A549 (cell line): ENCODE measurements at regions not wholly inside any gene's neighbourhood (a gene's known extent, or its start where the extent isn't known, plus 50 kb on each side); places are given as distances from the start of the nearest gene placed in this dataset.

Experiments
- ATAC-seq, 2 experiments: fragments of 200-7000 bp in 1 of 2; fragments of >200 bp in 1 of 2; cut with Nextera tagmentation in 1 of 2; cut with Tn5 transposase in 1 of 2; 3 replicates each; pipeline versions ENCODE4 v1.8.0 to v1.9.1; 2018 to 2020; ENCODE audit warnings: mild to moderate bottlenecking in 1 of 2, moderate library complexity in 1 of 2
- CTCF ChIA-PET: fragments of 300-600 bp; sonication (Branson Sonifier 250); formaldehyde crosslinking; extraction: SDS; loops from one replicate; lab custom pipeline; 2021; ENCODE audit warnings: antibody characterized with exemption, inconsistent platforms; lab: Yijun Ruan, JAX
- POLR2A ChIA-PET: fragments of 350-600 bp; formaldehyde crosslinking; extraction: SDS; loops from one replicate; lab custom pipeline; 2021; ENCODE audit warnings: antibody characterized with exemption, inconsistent platforms; lab: Yijun Ruan, JAX
- DNase-seq, 2 experiments: peaks; one replicate each; pipeline versions ENCODE4 v3.0.0 to v3.0.0-alpha.2; 2011 to 2016; ENCODE audit warnings: low read depth in 1 of 2, low spot score in 1 of 2
- FAIRE-seq: peaks from 2 replicates; lab custom pipeline; 2011; peaks lifted over from hg19 to GRCh38; lab: Jason Lieb, UNC
- H3K27ac ChIP-seq, 2 experiments: fragments of >200 bp; sonication (Bioruptor Twin); formaldehyde crosslinking; 3 replicates each; pipeline ENCODE4 v1.5.1; 2016 to 2017
- H3K4me1 ChIP-seq: fragments of >200 bp; sonication (Bioruptor Twin); formaldehyde crosslinking; 3 replicates; pipeline ENCODE4 v1.6.1; 2016
- H3K4me2 ChIP-seq: fragments of >200 bp; sonication (Bioruptor Twin); formaldehyde crosslinking; 3 replicates; pipeline ENCODE4 v1.6.1; 2016
- H3K4me3 ChIP-seq: fragments of >200 bp; sonication (Bioruptor Twin); formaldehyde crosslinking; 3 replicates; pipeline ENCODE4 v1.5.1; 2016
- H3K9me3 ChIP-seq: fragments of >200 bp; sonication (Bioruptor Twin); formaldehyde crosslinking; 3 replicates; pipeline ENCODE4 v1.6.1; 2016
- CEBPB ChIP-seq, 2 experiments: fragments of >200 bp in 1 of 2; sonication (Bioruptor Twin) in 1 of 2; formaldehyde crosslinking in 1 of 2; IDR thresholded peaks; 2 replicates each; pipeline ENCODE4 v1.6.1; 2012 to 2016
- CHD4 ChIP-seq: fragments of 200-600 bp; sonication (generic); IDR thresholded peaks from 2 replicates; pipeline ENCODE4 v1.6.1; 2016; ENCODE audit warnings: antibody characterized with exemption, mild to moderate bottlenecking, borderline replicate concordance
- E2F6 ChIP-seq: IDR thresholded peaks from 2 replicates; pipeline ENCODE4 v1.6.1; 2012; ENCODE audit warnings: low read depth, borderline replicate concordance
- ESRRA ChIP-seq: fragments of 150-350 bp; IDR thresholded peaks from 2 replicates; pipeline ENCODE4 v1.6.1; 2014; ENCODE audit warnings: mild to moderate bottlenecking, low read length, borderline replicate concordance
- FOXS1 ChIP-seq: fragments of 250-450 bp; sonication (Bioruptor Pico); IDR thresholded peaks from 2 replicates; pipeline ENCODE4 v1.5.0; 2020; ENCODE audit warnings: mild to moderate bottlenecking, moderate library complexity
- GATA3 ChIP-seq: IDR thresholded peaks from 2 replicates; pipeline ENCODE4 v1.6.1; 2012; ENCODE audit warnings: borderline replicate concordance
- HOXB13 ChIP-seq: fragments of 250-450 bp; sonication (Bioruptor Pico); IDR thresholded peaks from 2 replicates; pipeline ENCODE4 v1.5.0; 2020; ENCODE audit warnings: low read depth, mild to moderate bottlenecking, moderate library complexity
- KDM1A ChIP-seq: fragments of 200-600 bp; sonication (generic); IDR thresholded peaks from 2 replicates; pipeline ENCODE4 v1.6.1; 2016; ENCODE audit warnings: low read depth, mild to moderate bottlenecking
- MYC ChIP-seq: IDR thresholded peaks from 2 replicates; pipeline ENCODE4 v1.6.1; 2012; ENCODE audit warnings: mild to moderate bottlenecking, inconsistent platforms, low read length, improper control_type of control experiment, borderline replicate concordance
- NPAS2 ChIP-seq: fragments of 250-450 bp; sonication (Bioruptor Pico); IDR thresholded peaks from 2 replicates; pipeline ENCODE4 v1.8.0; 2022; ENCODE audit warnings: mild to moderate bottlenecking, moderate library complexity, borderline replicate concordance
- NR3C1 ChIP-seq: fragments of >200 bp; sonication (Bioruptor Twin); formaldehyde crosslinking; IDR thresholded peaks from 3 replicates; pipeline ENCODE4 v1.6.1; 2017
- PBX3 ChIP-seq: IDR thresholded peaks from 2 replicates; pipeline ENCODE4 v1.6.1; 2012
- PHF8 ChIP-seq: fragments of 200-600 bp; sonication (generic); IDR thresholded peaks from 2 replicates; pipeline ENCODE4 v1.6.1; 2016; ENCODE audit warnings: low read depth, mild to moderate bottlenecking, antibody characterized with exemption, moderate library complexity, borderline replicate concordance
- RFX5 ChIP-seq: fragments of 450-650 bp; IDR thresholded peaks from 2 replicates; pipeline ENCODE4 v1.7.1; 2014; ENCODE audit warnings: antibody characterized with exemption, mild to moderate bottlenecking, moderate library complexity
- SMC3 ChIP-seq: fragments of >200 bp; sonication (Bioruptor Twin); formaldehyde crosslinking; IDR thresholded peaks from 3 replicates; pipeline ENCODE4 v1.6.1; 2018; ENCODE audit warnings: inconsistent platforms
- SREBF2 ChIP-seq: fragments of 450-650 bp; IDR thresholded peaks from 2 replicates; pipeline ENCODE4 v1.6.1; 2014; ENCODE audit warnings: mild to moderate bottlenecking, moderate library complexity
- ZC3H11A ChIP-seq: fragments of 450-650 bp; IDR thresholded peaks from 2 replicates; pipeline ENCODE4 v1.6.1; 2014; ENCODE audit warnings: antibody characterized with exemption, mild to moderate bottlenecking
- WGBS: methylation state at CpG from one replicate; pipeline ENCODE4 v1.1.6; 2017; ENCODE audit errors: missing lambda C conversion rate; 5-methylcytosine and 5-hydroxymethylcytosine counted together

- TF ChIP-seq RFX5 (no peak), GATA3 (no peak)
- TF ChIP-seq, all 56 proteins: peak for 0
These were observed 75.1 kb upstream of the OSTN start (continued) for GRCh38 chr3:191123946-191124345.

- CTCF ChIA-PET: no interaction called here
These were observed 75.8 kb upstream of the OSTN start for GRCh38 chr3:191123231-191123630.

GRCh38 chr3:191120447-191121298 lies 78.4 kb upstream of the OSTN start:
- 16% methylated on average over 2 of the region's 2 CpGs for WGBS
- POLR2A ChIA-PET: no interaction called here

More at GRCh38 chr3:191123231-191123630, 75.8 kb upstream of the OSTN start:
- no peaks in the 10 kb centered on the region for H3K9me3 ChIP-seq
- ATAC-seq (no peak), DNase-seq (no peak), FAIRE-seq (no peak)
- POLR2A ChIA-PET: no interaction called here
- 0 out of 3 replicates have a peak, but pooled peaks cover 4% of the 10 kb centered on the region for H3K4me1 ChIP-seq
- TF ChIP-seq PBX3 (no peak), PHF8 (no peak), CHD4 (no peak), MYC (no peak), NR3C1 (no peak), ZC3H11A (no peak), E2F6 (no peak), KDM1A (no peak), HOXB13 (CRISPR knock-in tag) (no peak), ESRRA (no peak)
- no peak overlapping the region for H3K27ac ChIP-seq
- H3K4me2 ChIP-seq: no peak overlapping the region
- no peak overlapping the region for H3K4me3 ChIP-seq

GRCh38 chr3:191119415-191120295 lies 79.4 kb upstream of the OSTN start:
- Histone ChIP-seq H3K4me1 (0 out of 3 replicates have a peak, but pooled peaks cover 4% of the 10 kb centered on the region), H3K4me3 (no peak overlapping the region), H3K27ac (no peak overlapping the region), H3K9me3 (no peaks in the 10 kb centered on the region), H3K4me2 (no peak overlapping the region)
- DNase-seq (no peak), FAIRE-seq (no peak), ATAC-seq (no peak)
- CTCF ChIA-PET: no interaction called here
- 50% methylated on average over 3 of the region's 3 CpGs for WGBS
- POLR2A ChIA-PET: no interaction called here
- TF ChIP-seq RFX5: no peak

More at GRCh38 chr3:191120447-191121298, 78.4 kb upstream of the OSTN start:
- no peak for FAIRE-seq
- Histone ChIP-seq H3K4me2 (no peak overlapping the region), H3K27ac (no peak overlapping the region), H3K9me3 (no peaks in the 10 kb centered on the region), H3K4me1 (0 out of 3 replicates have a peak, but pooled peaks cover 4% of the 10 kb centered on the region), H3K4me3 (no peak overlapping the region)
- CTCF ChIA-PET: no interaction called here
- TF ChIP-seq SMC3 (no peak), NPAS2 (CRISPR knock-in tag) (no peak), SREBF2 (no peak), CEBPB (IDR thresholded peaks at IDR 0.05) (no peak), FOXS1 (no peak)
- ATAC-seq: no peak
- no peak for DNase-seq
